IgD-negative memory B cell (primary cell): ENCODE measurements at regions not wholly inside any gene's neighbourhood (a gene's known extent, or its start where the extent isn't known, plus 50 kb on each side); places are given as distances from the start of the nearest gene placed in this dataset.
A peak's percentile ranks its signal among the peaks of the same experiment; 100 is the strongest.

Source experiments
- H3K27ac Mint-ChIP-seq, 3 donors: one replicate each; pipeline ENCODE4 v1.8.0; 2020 to 2022; ENCODE audit warnings: mild to moderate bottlenecking in 3 of 3, mixed read lengths in 3 of 3, moderate library complexity in 1 of 3
- H3K27me3 Mint-ChIP-seq: one replicate; pipeline ENCODE4 v1.8.0; 2021; ENCODE audit warnings: mixed read lengths
- H3K36me3 Mint-ChIP-seq: one replicate; pipeline ENCODE4 v1.8.0; 2020; ENCODE audit warnings: mild to moderate bottlenecking, mixed read lengths
- H3K4me1 Mint-ChIP-seq, 3 donors: one replicate each; pipeline ENCODE4 v1.8.0; 2020 to 2022; ENCODE audit warnings: mixed read lengths in 3 of 3, mild to moderate bottlenecking in 1 of 3
- H3K4me3 Mint-ChIP-seq, 4 donors: one replicate each; pipeline ENCODE4 v1.8.0; 2020 to 2022; ENCODE audit warnings: mild to moderate bottlenecking in 4 of 4, mixed read lengths in 4 of 4, moderate library complexity in 3 of 4
- H3K9me3 Mint-ChIP-seq, 3 donors: one replicate each; pipeline ENCODE4 v1.8.0; 2020 to 2021; ENCODE audit warnings: mixed read lengths in 3 of 3, mild to moderate bottlenecking in 1 of 3

GRCh38 chr3:56894881-56895431, 93.2 kb upstream of the ARHGEF3 start:
- Mint-ChIP-seq H3K4me3 (peak overlapping the region in 2 of 4 donors; percentile 27 to 47), H3K36me3 (no peaks in the 10 kb centered on the region), H3K27ac (peak overlapping the region in 1 of 3 donors; percentile 59), H3K9me3 (no peaks in the 10 kb centered on the region), H3K27me3 (no peaks in the 10 kb centered on the region), H3K4me1 (peaks cover 5 to 16% (median 11%) of the 10 kb centered on the region in 3 donors)

GRCh38 chr3:56890448-56891091, 88.8 kb upstream of the ARHGEF3 start:
- Mint-ChIP-seq H3K36me3 (no peaks in the 10 kb centered on the region), H3K4me1 (peaks cover 16 to 33% (median 23%) of the 10 kb centered on the region in 3 donors), H3K27ac (no peak overlapping the region), H3K9me3 (no peaks in the 10 kb centered on the region), H3K4me3 (no peak overlapping the region), H3K27me3 (no peaks in the 10 kb centered on the region)

- no peak overlapping the region for H3K4me3 Mint-ChIP-seq
Observed at GRCh38 chr3:56889131-56889530, 87.4 kb upstream of the ARHGEF3 start.

GRCh38 chr3:56887402-56888025, 85.8 kb upstream of the ARHGEF3 start:
- Mint-ChIP-seq H3K4me3 (peak overlapping the region in 2 of 4 donors; percentile 52 to 81), H3K27ac (peak overlapping the region in 1 of 3 donors; percentile 69), H3K4me1 (peaks cover 12 to 20% (median 13%) of the 10 kb centered on the region in 3 donors), H3K36me3 (peaks cover 5% of the 10 kb centered on the region), H3K27me3 (no peaks in the 10 kb centered on the region), H3K9me3 (no peaks in the 10 kb centered on the region)

More at GRCh38 chr3:56889131-56889530, 87.4 kb upstream of the ARHGEF3 start:
- Mint-ChIP-seq H3K4me1 (peaks cover 12 to 25% (median 21%) of the 10 kb centered on the region in 3 donors), H3K27me3 (no peaks in the 10 kb centered on the region), H3K27ac (no peak overlapping the region), H3K36me3 (peaks cover 5% of the 10 kb centered on the region), H3K9me3 (no peaks in the 10 kb centered on the region)

- H3K36me3 Mint-ChIP-seq = peaks cover 8% of the 10 kb centered on the region
- H3K27me3 Mint-ChIP-seq = no peaks in the 10 kb centered on the region
- H3K27ac Mint-ChIP-seq = no peak overlapping the region
- peaks cover 12 to 20% (median 12%) of the 10 kb centered on the region in 3 donors for H3K4me1 Mint-ChIP-seq
- H3K9me3 Mint-ChIP-seq = no peaks in the 10 kb centered on the region
- H3K4me3 Mint-ChIP-seq = no peak overlapping the region
Observed at GRCh38 chr3:56886314-56886713, 84.6 kb upstream of the ARHGEF3 start.

- Mint-ChIP-seq H3K36me3 (peaks cover 8% of the 10 kb centered on the region), H3K27ac (peak overlapping the region in 1 of 3 donors; percentile 9), H3K4me1 (peaks cover 12 to 19% (median 12%) of the 10 kb centered on the region in 3 donors), H3K9me3 (no peaks in the 10 kb centered on the region), H3K27me3 (no peaks in the 10 kb centered on the region), H3K4me3 (no peak overlapping the region)
Observed at GRCh38 chr3:56885879-56886278, 84.1 kb upstream of the ARHGEF3 start.

GRCh38 chr3:56885453-56885852, 83.7 kb upstream of the ARHGEF3 start:
- no peaks in the 10 kb centered on the region for H3K9me3 Mint-ChIP-seq
- no peak overlapping the region for H3K4me3 Mint-ChIP-seq
- peak overlapping the region in 1 of 3 donors; percentile 9 for H3K27ac Mint-ChIP-seq
- H3K27me3 Mint-ChIP-seq = no peaks in the 10 kb centered on the region
- H3K36me3 Mint-ChIP-seq = peaks cover 9% of the 10 kb centered on the region
- H3K4me1 Mint-ChIP-seq = peaks cover 12 to 19% (median 12%) of the 10 kb centered on the region in 3 donors

GRCh38 chr3:56884387-56884786, 82.6 kb upstream of the ARHGEF3 start:
- peaks cover 14% of the 10 kb centered on the region for H3K36me3 Mint-ChIP-seq
- no peaks in the 10 kb centered on the region for H3K9me3 Mint-ChIP-seq
- no peaks in the 10 kb centered on the region for H3K27me3 Mint-ChIP-seq
- H3K27ac Mint-ChIP-seq = no peak overlapping the region
- H3K4me3 Mint-ChIP-seq = no peak overlapping the region
- H3K4me1 Mint-ChIP-seq = peaks cover 12 to 19% (median 12%) of the 10 kb centered on the region in 3 donors

GRCh38 chr3:56883828-56884227, 82.1 kb upstream of the ARHGEF3 start:
- Mint-ChIP-seq H3K27ac (no peak overlapping the region), H3K4me1 (peaks cover 12 to 17% (median 12%) of the 10 kb centered on the region in 3 donors)

GRCh38 chr3:56882896-56883295, 81.1 kb upstream of the ARHGEF3 start:
- no peak overlapping the region for H3K27ac Mint-ChIP-seq
- no peaks in the 10 kb centered on the region for H3K27me3 Mint-ChIP-seq
- peaks cover 15% of the 10 kb centered on the region for H3K36me3 Mint-ChIP-seq
- H3K9me3 Mint-ChIP-seq = no peaks in the 10 kb centered on the region
- no peak overlapping the region for H3K4me3 Mint-ChIP-seq
- peaks cover 10 to 15% (median 12%) of the 10 kb centered on the region in 3 donors for H3K4me1 Mint-ChIP-seq

More at GRCh38 chr3:56883828-56884227, 82.1 kb upstream of the ARHGEF3 start:
- Mint-ChIP-seq H3K27me3 (no peaks in the 10 kb centered on the region), H3K36me3 (peaks cover 15% of the 10 kb centered on the region), H3K4me3 (no peak overlapping the region), H3K9me3 (no peaks in the 10 kb centered on the region)

GRCh38 chr3:56881841-56882240, 80.1 kb upstream of the ARHGEF3 start:
- Mint-ChIP-seq H3K4me1 (peaks cover 0 to 5% (median 2%) of the 10 kb centered on the region in 3 donors), H3K27me3 (no peaks in the 10 kb centered on the region), H3K36me3 (peaks cover 15% of the 10 kb centered on the region), H3K4me3 (no peak overlapping the region), H3K27ac (peak overlapping the region in 1 of 3 donors; percentile 26), H3K9me3 (no peaks in the 10 kb centered on the region)

- peaks cover 15% of the 10 kb centered on the region for H3K36me3 Mint-ChIP-seq
- H3K4me1 Mint-ChIP-seq = peaks cover 0 to under 1% (median 0%) of the 10 kb centered on the region in 3 donors
- no peak overlapping the region for H3K4me3 Mint-ChIP-seq
- no peak overlapping the region for H3K27ac Mint-ChIP-seq
- H3K27me3 Mint-ChIP-seq = no peaks in the 10 kb centered on the region
- no peaks in the 10 kb centered on the region for H3K9me3 Mint-ChIP-seq
Observed at GRCh38 chr3:56880720-56881575, 79.2 kb upstream of the ARHGEF3 start.

- peaks cover 10% of the 10 kb centered on the region for H3K36me3 Mint-ChIP-seq
- H3K4me1 Mint-ChIP-seq = peaks cover 0 to 1% (median 0%) of the 10 kb centered on the region in 3 donors
- H3K4me3 Mint-ChIP-seq = no peak overlapping the region
- H3K27ac Mint-ChIP-seq = no peak overlapping the region
- H3K27me3 Mint-ChIP-seq = no peaks in the 10 kb centered on the region
- H3K9me3 Mint-ChIP-seq = no peaks in the 10 kb centered on the region
Observed at GRCh38 chr3:56879436-56880215, 77.9 kb upstream of the ARHGEF3 start.

GRCh38 chr3:56878074-56878473, 76.3 kb upstream of the ARHGEF3 start:
- no peak overlapping the region for H3K27ac Mint-ChIP-seq

More at GRCh38 chr3:56878074-56878473, 76.3 kb upstream of the ARHGEF3 start:
- H3K4me3 Mint-ChIP-seq = no peak overlapping the region
- no peaks in the 10 kb centered on the region for H3K9me3 Mint-ChIP-seq
- H3K27me3 Mint-ChIP-seq = no peaks in the 10 kb centered on the region
- H3K4me1 Mint-ChIP-seq = peaks cover 0 to 1% (median 0%) of the 10 kb centered on the region in 3 donors
- peaks cover 10% of the 10 kb centered on the region for H3K36me3 Mint-ChIP-seq
